IMR-90 (cell line): ENCODE measurements at regions not wholly inside any gene's neighbourhood (a gene's known extent, or its start where the extent isn't known, plus 50 kb on each side); places are given as distances from the start of the nearest gene placed in this dataset.

ENCODE experiments used
- ATAC-seq: fragments of 200-7000 bp; cut with Tn5 transposase; 2 replicates; pipeline ENCODE4 v1.9.1; 2020; ENCODE audit warnings: low read depth, mild to moderate bottlenecking, moderate library complexity
- BruUV-seq: library from RNA; stranded (reverse); fragments of 400-500 nt; replicated peaks from 2 replicates; lab custom pipeline; 2021; lab: Mats Ljungman, UMichigan
- CTCF ChIA-PET: fragments of 300-600 bp; formaldehyde crosslinking; extraction: SDS; loops from one replicate; lab custom pipeline; 2021; ENCODE audit warnings: antibody characterized with exemption; lab: Yijun Ruan, JAX
- POLR2A ChIA-PET: fragments of 300-600 bp; sonication (Branson Sonifier 250); formaldehyde crosslinking; loops from one replicate; lab custom pipeline; 2022; ENCODE audit warnings: antibody characterized with exemption; ENCODE audit not compliant: unreplicated experiment; lab: Charles Lee
- DNase-seq: peaks from one replicate; pipeline ENCODE4 v3.0.0; 2013
- H2AFZ ChIP-seq: replicated peaks from 2 replicates; pipeline ENCODE3; 2013; ENCODE audit warnings: low read length, mild to moderate bottlenecking; ENCODE audit not compliant: poor library complexity
- H2AK5ac ChIP-seq: 2 replicates; pipeline ENCODE4 v1.6.1; 2013; ENCODE audit warnings: low read depth, low read length, inconsistent platforms
- H2AK9ac ChIP-seq: replicated peaks from 2 replicates; pipeline ENCODE3; 2013; ENCODE audit warnings: mild to moderate bottlenecking, low read depth, low read length, moderate library complexity; ENCODE audit not compliant: poor library complexity
- H2BK120ac ChIP-seq: 2 replicates; pipeline ENCODE4 v1.6.1; 2013; ENCODE audit warnings: low read depth, low read length, inconsistent platforms
- H2BK15ac ChIP-seq: 3 replicates; pipeline ENCODE4 v1.6.1; 2013; ENCODE audit warnings: low read depth, low read length, inconsistent platforms
- H2BK20ac ChIP-seq: 2 replicates; pipeline ENCODE4 v1.6.1; 2013; ENCODE audit warnings: low read depth, mild to moderate bottlenecking, inconsistent platforms, low read length, moderate library complexity
- H2BK5ac ChIP-seq: 2 replicates; pipeline ENCODE4 v1.6.1; 2013; ENCODE audit warnings: mild to moderate bottlenecking, low read depth, low read length, inconsistent platforms; ENCODE audit not compliant: poor library complexity, severe bottlenecking
- H3K14ac ChIP-seq: replicated peaks from 2 replicates; pipeline ENCODE4 v1.6.1; 2013; ENCODE audit warnings: low read depth, low read length, inconsistent platforms
- H3K18ac ChIP-seq: 2 replicates; pipeline ENCODE4 v1.6.1; 2013; ENCODE audit warnings: low read depth, low read length, control low read depth
- H3K23ac ChIP-seq: 2 replicates; pipeline ENCODE4 v1.6.1; 2013; ENCODE audit warnings: low read depth, low read length, inconsistent platforms
- H3K27ac ChIP-seq: 2 replicates; pipeline ENCODE4 v1.5.1; 2013; ENCODE audit warnings: mild to moderate bottlenecking, control low read depth, low read length; ENCODE audit not compliant: insufficient read depth
- H3K27me3 ChIP-seq: 2 replicates; pipeline ENCODE4 v1.6.1; 2013; ENCODE audit warnings: low read length; ENCODE audit not compliant: control insufficient read depth, insufficient read depth
- H3K36me3 ChIP-seq: 2 replicates; pipeline ENCODE4 v1.6.1; 2013; ENCODE audit warnings: low read length, mixed read lengths; ENCODE audit not compliant: control insufficient read depth, insufficient read depth
- H3K4ac ChIP-seq: 2 replicates; pipeline ENCODE4 v1.6.1; 2013; ENCODE audit warnings: low read depth, low read length, inconsistent platforms
- H3K4me1 ChIP-seq: 2 replicates; pipeline ENCODE4 v1.6.1; 2013; ENCODE audit warnings: low read length, mixed read lengths; ENCODE audit not compliant: control insufficient read depth, insufficient read depth
- H3K4me2 ChIP-seq: 2 replicates; pipeline ENCODE4 v1.6.1; 2013; ENCODE audit warnings: low read depth, mild to moderate bottlenecking, control low read depth, low read length, moderate library complexity
- H3K4me3 ChIP-seq: 2 replicates; pipeline ENCODE4 v1.5.1; 2013; ENCODE audit warnings: low read depth, mild to moderate bottlenecking, control low read depth, low read length, moderate library complexity; ENCODE audit not compliant: insufficient read depth
- H3K56ac ChIP-seq: 2 replicates; pipeline ENCODE4 v1.6.1; 2013; ENCODE audit warnings: low read length, inconsistent platforms; ENCODE audit not compliant: insufficient read depth; ENCODE audit errors: extremely low read depth
- H3K79me1 ChIP-seq, 2 experiments: 2 replicates each; pipeline ENCODE4 v1.6.1; 2013; ENCODE audit warnings: low read length in 2 of 2, inconsistent platforms in 1 of 2, low read depth in 1 of 2
- H3K9ac ChIP-seq: 2 replicates; pipeline ENCODE4 v1.6.1; 2013; ENCODE audit warnings: low read depth, low read length, control low read depth
- H3K9me1 ChIP-seq: 2 replicates; pipeline ENCODE4 v1.6.1; 2013; ENCODE audit warnings: low read length, inconsistent platforms; ENCODE audit not compliant: insufficient read depth
- H3K9me3 ChIP-seq: 2 replicates; pipeline ENCODE4 v1.6.1; 2013; ENCODE audit warnings: low read length; ENCODE audit not compliant: control insufficient read depth, insufficient read depth
- H4K20me1 ChIP-seq: 2 replicates; pipeline ENCODE4 v1.6.1; 2013; ENCODE audit warnings: low read length, inconsistent platforms; ENCODE audit not compliant: insufficient read depth
- H4K5ac ChIP-seq: 2 replicates; pipeline ENCODE4 v1.6.1; 2013; ENCODE audit warnings: mild to moderate bottlenecking, low read depth, low read length, control low read depth
- H4K8ac ChIP-seq, 2 experiments: 2 replicates each; pipeline ENCODE4 v1.6.1; 2013; ENCODE audit warnings: low read depth in 2 of 2, low read length in 2 of 2, control low read depth in 1 of 2, inconsistent platforms in 1 of 2
- H4K91ac ChIP-seq: 2 replicates; pipeline ENCODE4 v1.6.1; 2013; ENCODE audit warnings: low read depth, low read length, inconsistent platforms; ENCODE audit not compliant: insufficient read depth
- BHLHE40 ChIP-seq: fragments of 150-350 bp; IDR thresholded peaks from 2 replicates; pipeline ENCODE4 v1.6.1; 2016; ENCODE audit warnings: mild to moderate bottlenecking, low read depth, low read length
- CEBPB ChIP-seq: IDR thresholded peaks from 2 replicates; pipeline ENCODE4 v1.6.1; 2012; ENCODE audit warnings: low read depth, low read length, improper control_type of control experiment
- CHD1 ChIP-seq: IDR thresholded peaks from 2 replicates; pipeline ENCODE4 v1.6.1; 2012; ENCODE audit warnings: low read depth, low read length, improper control_type of control experiment
- FOS ChIP-seq: fragments of 150-350 bp; IDR thresholded peaks from 2 replicates; pipeline ENCODE4 v1.6.1; 2016; ENCODE audit warnings: low read depth, low read length
- MAFK ChIP-seq: IDR thresholded peaks from 2 replicates; pipeline ENCODE4 v1.6.1; 2012; ENCODE audit warnings: low read depth, low read length, improper control_type of control experiment
- MAZ ChIP-seq: IDR thresholded peaks from 2 replicates; pipeline ENCODE4 v1.6.1; 2012; ENCODE audit warnings: low read depth, mild to moderate bottlenecking, low read length, improper control_type of control experiment, moderate library complexity, borderline replicate concordance
- MXI1 ChIP-seq: IDR thresholded peaks from 2 replicates; pipeline ENCODE4 v1.6.1; 2012; ENCODE audit warnings: low read depth, mild to moderate bottlenecking, low read length, moderate library complexity, borderline replicate concordance
- NFE2L2 ChIP-seq: fragments of 150-350 bp; IDR thresholded peaks from 2 replicates; pipeline ENCODE4 v1.6.1; 2016; ENCODE audit warnings: low read depth, mild to moderate bottlenecking, low read length
- POLR2A ChIP-seq: IDR thresholded peaks from 2 replicates; pipeline ENCODE4 v1.6.1; 2012; ENCODE audit warnings: mild to moderate bottlenecking, low read depth, low read length
- RAD21 ChIP-seq: IDR thresholded peaks from 2 replicates; pipeline ENCODE4 v1.6.1; 2012; ENCODE audit warnings: low read length, improper control_type of control experiment
- RCOR1 ChIP-seq: IDR thresholded peaks from 2 replicates; pipeline ENCODE4 v1.6.1; 2012; ENCODE audit warnings: mild to moderate bottlenecking, low read length, improper control_type of control experiment; ENCODE audit not compliant: insufficient replicate concordance
- RFX5 ChIP-seq: IDR thresholded peaks from 2 replicates; pipeline ENCODE4 v1.8.0; 2012; ENCODE audit warnings: low read depth, mild to moderate bottlenecking, low read length, moderate library complexity
- WGBS, 2 experiments: methylation state at CpG; one replicate each; pipeline versions ENCODE4 v1.1.5 to v1.1.7; 2013; ENCODE audit warnings: missing lambda C conversion rate in 2 of 2; ENCODE audit not compliant: insufficient read length in 1 of 2; ENCODE audit errors: extremely low coverage in 2 of 2; 5-methylcytosine and 5-hydroxymethylcytosine counted together
- dilution Hi-C: fragments of 300-500 bp; cut with HindIII; formaldehyde crosslinking; loops from one replicate; pipeline ENCODE4 v1.14.3; 2018; ENCODE audit warnings: low sequenced_read_pairs; ENCODE audit not compliant: unreplicated experiment
- in situ Hi-C: fragments of 300-500 bp; cut with MboI; formaldehyde crosslinking; loops from 3 replicates; pipeline ENCODE4 v1.14.3; 2019; ENCODE audit warnings: low sequenced_read_pairs, inconsistent platforms, mixed read lengths
- intact Hi-C: fragments of 100-400 bp; cut with micrococcal nuclease; formaldehyde crosslinking; loops from 2 replicates; pipeline ENCODE4 v1.10.0; 2022
- TF ChIP-seq, protein P1 (sequence below): fragments of 150-350 bp; IDR thresholded peaks from 2 replicates; pipeline ENCODE4 v1.6.1; 2017; ENCODE audit warnings: mild to moderate bottlenecking, antibody characterized with exemption, low read length, low read depth
- TF ChIP-seq, protein P2 (sequence below): conservative IDR thresholded peaks from 2 replicates; pipeline ENCODE4 v1.5.1; 2012; ENCODE audit warnings: mild to moderate bottlenecking, low read depth, low read length, improper control_type of control experiment
- TF ChIP-seq, protein P3 (sequence below): fragments of 150-350 bp; IDR thresholded peaks from 2 replicates; pipeline ENCODE4 v1.6.1; 2016; ENCODE audit warnings: low read depth, mild to moderate bottlenecking, low read length, moderate library complexity, borderline replicate concordance

DNA sequence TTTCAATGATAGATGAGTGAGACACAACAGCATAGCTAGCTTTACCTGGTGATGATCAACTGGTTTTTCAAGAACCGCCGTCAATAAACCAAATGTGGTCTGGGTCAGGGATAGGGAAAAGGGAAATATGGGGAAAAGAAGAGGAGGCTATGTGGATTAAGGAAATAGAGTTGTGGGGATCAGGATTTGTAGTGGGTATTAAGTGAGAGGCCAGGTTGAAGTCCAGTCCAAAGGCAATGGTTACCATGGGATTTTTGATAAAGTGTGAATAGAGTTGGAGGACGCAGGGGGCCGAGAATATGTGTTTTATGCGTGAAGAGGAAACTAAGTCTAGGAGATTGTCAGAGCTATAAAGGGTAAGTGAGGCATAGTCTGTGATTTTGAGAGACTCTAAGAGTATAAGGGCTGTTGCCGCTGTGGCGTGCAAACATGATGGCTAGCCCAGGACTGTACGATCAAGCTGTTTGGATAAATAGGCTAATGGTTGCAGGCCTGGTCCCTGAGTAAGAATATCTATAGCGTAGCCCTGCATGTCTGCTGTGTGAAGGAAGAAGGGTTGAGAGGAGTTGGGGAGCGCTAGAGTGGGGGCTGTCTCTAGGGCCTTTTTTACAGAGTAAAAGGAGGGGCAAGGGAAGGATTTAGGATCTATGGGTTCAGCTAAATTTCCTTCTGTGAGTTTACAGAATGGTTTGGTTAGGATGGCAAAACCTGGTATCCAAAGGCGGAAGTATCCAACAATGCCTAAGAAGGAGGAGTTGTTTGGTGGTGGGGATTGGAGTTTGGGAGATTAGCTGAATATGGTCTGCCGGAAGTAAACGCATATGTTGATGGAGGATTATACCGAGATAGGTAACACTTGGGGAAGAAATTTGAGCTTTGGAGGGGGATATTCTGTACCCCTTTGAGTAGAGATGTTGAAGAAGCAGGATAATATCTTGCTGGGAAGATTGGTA lies 749.7 kb upstream of the ADGRB3 start:
- BruUV-seq: no TSS peak
- no peak overlapping the region for H3K9ac ChIP-seq
- H2BK15ac ChIP-seq: no peak overlapping the region
- no peak overlapping the region for H2BK5ac ChIP-seq
- DNase-seq (no peak), ATAC-seq (no peak)
- dilution Hi-C loops: no loop called here
- no peak overlapping the region for H2BK120ac ChIP-seq
- 82% methylated on average over 8 of the region's 14 CpGs; no CpG with 5 or more reads in 1 of the 2 experiments for WGBS, 2 experiments
- H3K9me1 ChIP-seq: no peaks in the 10 kb centered on the region
- ChIA-PET CTCF (no interaction called here), POLR2A (no interaction called here)
- H2AK5ac ChIP-seq: no peak overlapping the region
- peaks cover 17% of the 10 kb centered on the region for H3K9me3 ChIP-seq
- H3K14ac ChIP-seq: no peak overlapping the region
- no peak overlapping the region for H4K91ac ChIP-seq
- H3K27me3 ChIP-seq: no peaks in the 10 kb centered on the region
- no peak overlapping the region for H2AFZ ChIP-seq
- no peaks in the 10 kb centered on the region for H4K20me1 ChIP-seq
- no peak overlapping the region for H4K5ac ChIP-seq
- no peak overlapping the region for H3K4me3 ChIP-seq
- H3K56ac ChIP-seq: no peak overlapping the region
- no peak overlapping the region for H2BK20ac ChIP-seq
- H3K23ac ChIP-seq: no peak overlapping the region
- no peak overlapping the region for H3K4me2 ChIP-seq
- H4K8ac ChIP-seq: no peak overlapping the region
- no peak overlapping the region for H2AK9ac ChIP-seq
- no peak overlapping the region for H3K27ac ChIP-seq
- H3K18ac ChIP-seq: no peak overlapping the region
- intact Hi-C loops: no loop called here
- H3K4me1 ChIP-seq: no peaks in the 10 kb centered on the region
- H3K4ac ChIP-seq: no peak overlapping the region
- no peaks in the 10 kb centered on the region for H3K36me3 ChIP-seq
- in situ Hi-C loops: no loop called here
- no peaks in the 10 kb centered on the region for H3K79me1 ChIP-seq
- no peak for TF ChIP-seq FOS
- no peak for TF ChIP-seq MXI1
- TF ChIP-seq, protein P1, sequence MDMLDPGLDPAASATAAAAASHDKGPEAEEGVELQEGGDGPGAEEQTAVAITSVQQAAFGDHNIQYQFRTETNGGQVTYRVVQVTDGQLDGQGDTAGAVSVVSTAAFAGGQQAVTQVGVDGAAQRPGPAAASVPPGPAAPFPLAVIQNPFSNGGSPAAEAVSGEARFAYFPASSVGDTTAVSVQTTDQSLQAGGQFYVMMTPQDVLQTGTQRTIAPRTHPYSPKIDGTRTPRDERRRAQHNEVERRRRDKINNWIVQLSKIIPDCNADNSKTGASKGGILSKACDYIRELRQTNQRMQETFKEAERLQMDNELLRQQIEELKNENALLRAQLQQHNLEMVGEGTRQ: no peak
- TF ChIP-seq MAZ: no peak
- TF ChIP-seq RFX5: no peak
- TF ChIP-seq, protein P2, sequence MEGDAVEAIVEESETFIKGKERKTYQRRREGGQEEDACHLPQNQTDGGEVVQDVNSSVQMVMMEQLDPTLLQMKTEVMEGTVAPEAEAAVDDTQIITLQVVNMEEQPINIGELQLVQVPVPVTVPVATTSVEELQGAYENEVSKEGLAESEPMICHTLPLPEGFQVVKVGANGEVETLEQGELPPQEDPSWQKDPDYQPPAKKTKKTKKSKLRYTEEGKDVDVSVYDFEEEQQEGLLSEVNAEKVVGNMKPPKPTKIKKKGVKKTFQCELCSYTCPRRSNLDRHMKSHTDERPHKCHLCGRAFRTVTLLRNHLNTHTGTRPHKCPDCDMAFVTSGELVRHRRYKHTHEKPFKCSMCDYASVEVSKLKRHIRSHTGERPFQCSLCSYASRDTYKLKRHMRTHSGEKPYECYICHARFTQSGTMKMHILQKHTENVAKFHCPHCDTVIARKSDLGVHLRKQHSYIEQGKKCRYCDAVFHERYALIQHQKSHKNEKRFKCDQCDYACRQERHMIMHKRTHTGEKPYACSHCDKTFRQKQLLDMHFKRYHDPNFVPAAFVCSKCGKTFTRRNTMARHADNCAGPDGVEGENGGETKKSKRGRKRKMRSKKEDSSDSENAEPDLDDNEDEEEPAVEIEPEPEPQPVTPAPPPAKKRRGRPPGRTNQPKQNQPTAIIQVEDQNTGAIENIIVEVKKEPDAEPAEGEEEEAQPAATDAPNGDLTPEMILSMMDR: no peak
- TF ChIP-seq CEBPB: no peak
- TF ChIP-seq RAD21: no peak
- TF ChIP-seq, protein P3, sequence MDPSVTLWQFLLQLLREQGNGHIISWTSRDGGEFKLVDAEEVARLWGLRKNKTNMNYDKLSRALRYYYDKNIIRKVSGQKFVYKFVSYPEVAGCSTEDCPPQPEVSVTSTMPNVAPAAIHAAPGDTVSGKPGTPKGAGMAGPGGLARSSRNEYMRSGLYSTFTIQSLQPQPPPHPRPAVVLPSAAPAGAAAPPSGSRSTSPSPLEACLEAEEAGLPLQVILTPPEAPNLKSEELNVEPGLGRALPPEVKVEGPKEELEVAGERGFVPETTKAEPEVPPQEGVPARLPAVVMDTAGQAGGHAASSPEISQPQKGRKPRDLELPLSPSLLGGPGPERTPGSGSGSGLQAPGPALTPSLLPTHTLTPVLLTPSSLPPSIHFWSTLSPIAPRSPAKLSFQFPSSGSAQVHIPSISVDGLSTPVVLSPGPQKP: no peak
- TF ChIP-seq POLR2A: no peak
- TF ChIP-seq CHD1: no peak
- TF ChIP-seq MAFK: no peak
- no peak for TF ChIP-seq BHLHE40
- TF ChIP-seq NFE2L2: no peak
- no peak for TF ChIP-seq RCOR1
